Immature natural killer cell (primary cell): ENCODE measurements at regions not wholly inside any gene's neighbourhood (a gene's known extent, or its start where the extent isn't known, plus 50 kb on each side); places are given as distances from the start of the nearest gene placed in this dataset.

Source experiments
- DNase-seq, 3 donors: peaks; one replicate each; pipeline ENCODE4 v3.0.0; 2022; ENCODE audit warnings: mixed read lengths in 1 of 3
- H3K27ac Mint-ChIP-seq, 6 donors: one replicate each; pipeline ENCODE4 v1.8.0; 2020; ENCODE audit warnings: mixed read lengths in 6 of 6, mild to moderate bottlenecking in 5 of 6, inconsistent platforms in 4 of 6, moderate library complexity in 3 of 6
- H3K27me3 Mint-ChIP-seq, 3 donors: one replicate each; pipeline ENCODE4 v1.8.0; 2020 to 2021; ENCODE audit warnings: low read depth in 3 of 3, mild to moderate bottlenecking in 3 of 3, mixed read lengths in 3 of 3, moderate library complexity in 3 of 3, inconsistent platforms in 1 of 3
- H3K36me3 Mint-ChIP-seq, 3 donors: one replicate each; pipeline ENCODE4 v1.8.0; 2020; ENCODE audit warnings: mixed read lengths in 3 of 3, inconsistent platforms in 2 of 3, mild to moderate bottlenecking in 2 of 3
- H3K4me1 Mint-ChIP-seq, 2 donors: one replicate each; pipeline ENCODE4 v1.8.0; 2020; ENCODE audit warnings: inconsistent platforms in 2 of 2, mild to moderate bottlenecking in 2 of 2, mixed read lengths in 2 of 2, moderate library complexity in 1 of 2
- H3K4me3 Mint-ChIP-seq, 5 donors: one replicate each; pipeline ENCODE4 v1.8.0; 2020; ENCODE audit warnings: mild to moderate bottlenecking in 5 of 5, mixed read lengths in 5 of 5, inconsistent platforms in 3 of 5, moderate library complexity in 3 of 5
- H3K9me3 Mint-ChIP-seq, 6 donors: one replicate each; pipeline ENCODE4 v1.8.0; 2020; ENCODE audit warnings: mild to moderate bottlenecking in 6 of 6, mixed read lengths in 6 of 6, inconsistent platforms in 4 of 6, moderate library complexity in 3 of 6

DNA sequence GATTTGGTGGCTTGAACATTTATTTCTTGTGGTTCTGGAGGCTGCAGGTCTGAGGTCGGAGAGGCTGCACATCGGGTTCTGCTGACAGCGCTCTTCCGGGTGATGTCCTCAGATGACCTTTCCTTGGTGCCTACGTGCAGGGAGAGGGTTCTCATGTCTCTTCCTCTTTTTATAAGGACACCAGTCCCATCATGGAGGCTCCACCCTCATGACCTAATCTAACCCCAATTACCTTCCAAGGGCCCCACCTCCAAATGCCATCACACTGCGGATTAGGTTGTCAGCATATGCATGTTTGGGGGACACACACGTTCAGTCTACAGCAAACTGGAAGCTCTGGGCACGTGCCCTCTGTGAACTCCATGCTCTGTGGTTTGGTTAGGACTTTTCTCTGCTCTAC is 338.6 kb downstream of the FGF9 start:
- Mint-ChIP-seq H3K27me3 (no peaks in the 10 kb centered on the region), H3K4me1 (peaks cover 0 to 7% of the 10 kb centered on the region in 2 donors), H3K9me3 (no peaks in the 10 kb centered on the region), H3K27ac (no peak overlapping the region), H3K36me3 (no peaks in the 10 kb centered on the region), H3K4me3 (no peak overlapping the region)
- no peak for DNase-seq

GRCh38 chr13:22009937-22010336 is 339.1 kb downstream of the FGF9 start:
- Mint-ChIP-seq H3K27me3 (no peaks in the 10 kb centered on the region), H3K9me3 (no peaks in the 10 kb centered on the region), H3K27ac (no peak overlapping the region), H3K36me3 (no peaks in the 10 kb centered on the region), H3K4me3 (no peak overlapping the region), H3K4me1 (peaks cover 0 to 7% of the 10 kb centered on the region in 2 donors)
- DNase-seq: no peak

GRCh38 chr13:22012686-22013085 is 341.8 kb downstream of the FGF9 start:
- Mint-ChIP-seq H3K27ac (no peak overlapping the region), H3K9me3 (no peaks in the 10 kb centered on the region), H3K4me1 (peaks cover 7 to 12% of the 10 kb centered on the region in 2 donors), H3K4me3 (no peak overlapping the region), H3K27me3 (no peaks in the 10 kb centered on the region), H3K36me3 (no peaks in the 10 kb centered on the region)
- DNase-seq: no peak

GRCh38 chr13:22014469-22014868 is 343.6 kb downstream of the FGF9 start:
- Mint-ChIP-seq H3K36me3 (no peaks in the 10 kb centered on the region), H3K4me3 (no peak overlapping the region), H3K27ac (no peak overlapping the region), H3K27me3 (no peaks in the 10 kb centered on the region), H3K9me3 (no peaks in the 10 kb centered on the region), H3K4me1 (peaks cover 6 to 8% of the 10 kb centered on the region in 2 donors)
- DNase-seq: no peak

DNA sequence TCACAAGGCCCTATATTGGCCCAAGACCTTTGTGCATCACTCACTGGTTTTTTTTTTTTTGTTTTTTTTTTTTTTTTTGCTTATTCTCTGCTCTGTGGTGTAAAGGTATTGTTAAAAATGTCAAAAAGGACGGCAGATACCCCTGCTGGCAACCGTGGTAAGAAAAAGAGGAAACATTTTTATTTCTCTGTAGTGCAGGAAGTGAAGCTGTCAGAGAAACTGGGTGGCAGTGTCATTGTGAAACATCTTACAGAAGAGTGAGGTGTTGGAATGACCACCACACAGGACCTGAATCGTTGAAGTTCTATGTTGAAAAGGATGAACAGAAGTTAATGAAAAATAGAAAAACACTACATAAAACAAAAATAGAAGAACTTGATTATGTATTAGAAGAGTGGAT is 346.4 kb downstream of the FGF9 start:
- H3K36me3 Mint-ChIP-seq: no peaks in the 10 kb centered on the region
- no peaks in the 10 kb centered on the region for H3K27me3 Mint-ChIP-seq
- peak overlapping the region; percentile 1 to 32 (median 18) for H3K27ac Mint-ChIP-seq
- H3K9me3 Mint-ChIP-seq: no peaks in the 10 kb centered on the region
- DNase-seq: peak in 1 of 3 donors; percentile 11
- peaks cover 6 to 8% of the 10 kb centered on the region in 2 donors for H3K4me1 Mint-ChIP-seq
- no peak overlapping the region for H3K4me3 Mint-ChIP-seq

DNA sequence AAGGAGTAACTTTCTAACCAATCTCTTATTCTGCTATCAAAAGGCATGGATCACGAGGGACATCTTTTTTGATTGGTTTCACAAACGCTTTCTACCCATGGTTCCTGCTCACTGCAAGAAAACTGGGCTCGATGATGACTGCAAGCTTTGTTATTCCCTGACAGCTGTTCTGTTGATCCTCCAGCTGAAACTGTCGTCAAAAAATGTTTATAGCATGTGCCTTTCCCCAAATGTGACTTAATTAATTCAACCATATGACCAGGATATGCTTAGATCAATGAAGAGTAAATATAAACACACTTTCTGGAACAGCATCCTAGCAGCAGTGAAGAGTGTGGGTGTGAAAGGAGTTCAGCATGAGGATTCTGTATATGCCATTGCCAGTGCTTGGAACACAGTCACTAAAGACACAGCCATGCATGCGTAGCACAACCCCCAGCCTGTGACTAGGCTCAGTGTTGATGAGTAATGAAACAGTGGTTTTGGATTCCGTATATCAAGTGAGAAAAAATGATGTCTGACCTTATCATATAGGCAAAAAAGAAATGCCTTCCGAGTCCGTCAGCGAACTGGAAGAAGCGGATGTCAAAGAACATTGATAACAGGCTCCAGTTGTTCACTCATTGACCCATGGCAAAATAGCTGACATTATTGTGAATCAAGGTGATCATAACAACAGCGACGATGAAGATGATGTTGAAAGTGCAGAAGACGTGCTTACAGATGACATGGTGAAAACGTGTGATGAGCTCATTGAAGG is 347.4 kb downstream of the FGF9 start:
- Mint-ChIP-seq H3K36me3 (no peaks in the 10 kb centered on the region), H3K4me3 (no peak overlapping the region), H3K9me3 (no peaks in the 10 kb centered on the region), H3K27me3 (no peaks in the 10 kb centered on the region), H3K27ac (peak overlapping the region in 1 of 6 donors; percentile 56), H3K4me1 (peaks cover 6 to 8% of the 10 kb centered on the region in 2 donors)
- DNase-seq: no peak

GRCh38 chr13:22018836-22019210 is 347.9 kb downstream of the FGF9 start:
- Mint-ChIP-seq H3K36me3 (no peaks in the 10 kb centered on the region), H3K4me3 (no peak overlapping the region), H3K4me1 (peaks cover 6 to 8% of the 10 kb centered on the region in 2 donors), H3K9me3 (no peaks in the 10 kb centered on the region), H3K27me3 (no peaks in the 10 kb centered on the region), H3K27ac (no peak overlapping the region)
- no peak for DNase-seq

DNA sequence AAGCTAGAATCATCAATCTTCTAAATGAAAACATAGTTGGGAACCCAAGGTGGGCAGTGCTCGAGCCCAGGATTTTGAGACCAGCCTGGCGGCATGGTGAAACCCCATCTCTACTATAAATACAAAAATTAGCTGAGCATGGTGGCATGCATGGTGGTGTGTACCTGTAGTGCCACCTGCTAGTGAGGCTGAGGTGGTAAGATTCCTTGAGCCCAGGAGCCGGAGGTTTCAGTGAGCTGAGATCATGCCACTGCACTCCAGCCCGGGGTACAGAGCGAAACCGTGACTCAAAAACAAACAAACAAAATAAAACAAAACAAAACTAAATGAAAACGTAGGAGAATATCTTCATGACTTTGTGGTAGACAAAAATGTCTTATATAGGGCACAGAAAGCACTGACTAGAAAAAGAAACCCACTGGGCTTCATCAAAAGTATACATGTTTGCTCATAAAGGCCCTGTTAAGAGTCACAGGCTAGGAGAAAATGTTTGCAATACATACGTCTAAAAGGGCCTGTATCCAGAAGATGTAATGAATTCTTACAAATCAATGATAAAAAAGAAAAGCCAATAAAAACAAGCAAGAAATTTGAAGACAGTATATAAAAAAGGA is 353.6 kb downstream of the FGF9 start:
- Mint-ChIP-seq H3K4me3 (no peak overlapping the region), H3K9me3 (no peaks in the 10 kb centered on the region), H3K36me3 (no peaks in the 10 kb centered on the region), H3K27me3 (peaks cover 0 to 8% (median 2%) of the 10 kb centered on the region in 3 donors), H3K4me1 (no peaks in the 10 kb centered on the region), H3K27ac (no peak overlapping the region)
- DNase-seq: no peak

DNA sequence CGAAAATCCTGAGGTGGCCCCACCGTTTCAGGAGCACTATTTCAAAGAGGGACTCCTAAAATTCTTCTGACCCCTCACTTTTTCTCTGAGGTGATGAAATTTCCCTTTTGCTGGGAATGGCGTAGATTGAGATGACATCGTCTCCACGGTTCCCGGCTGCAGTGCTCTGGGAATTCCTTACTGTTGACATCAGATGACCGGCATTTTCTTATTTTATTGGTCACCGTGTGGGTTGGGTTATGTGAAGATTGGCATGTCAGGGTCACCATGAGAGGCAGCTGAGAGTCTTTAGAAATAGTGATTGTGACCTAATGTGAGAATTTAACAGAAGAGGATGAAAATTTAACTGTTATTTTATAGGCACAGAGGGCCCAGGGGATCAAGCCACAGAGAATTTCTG is 356.7 kb downstream of the FGF9 start:
- Mint-ChIP-seq H3K4me3 (no peak overlapping the region), H3K9me3 (no peaks in the 10 kb centered on the region), H3K27ac (no peak overlapping the region), H3K4me1 (no peaks in the 10 kb centered on the region), H3K27me3 (peaks cover 0 to 8% (median 2%) of the 10 kb centered on the region in 3 donors), H3K36me3 (no peaks in the 10 kb centered on the region)
- no peak for DNase-seq

GRCh38 chr13:22028831-22029230 is 358.0 kb downstream of the FGF9 start:
- H3K4me3 Mint-ChIP-seq: peak overlapping the region in 1 of 5 donors; percentile 53
- peaks cover 2 to 8% (median 2%) of the 10 kb centered on the region in 3 donors for H3K27me3 Mint-ChIP-seq
- no peaks in the 10 kb centered on the region for H3K36me3 Mint-ChIP-seq
- no peak overlapping the region for H3K27ac Mint-ChIP-seq
- no peaks in the 10 kb centered on the region for H3K9me3 Mint-ChIP-seq
- no peaks in the 10 kb centered on the region for H3K4me1 Mint-ChIP-seq
- DNase-seq: no peak

GRCh38 chr13:22030321-22030720 is 359.4 kb downstream of the FGF9 start:
- Mint-ChIP-seq H3K27me3 (peaks cover under 1 to 8% (median 2%) of the 10 kb centered on the region in 3 donors), H3K9me3 (no peaks in the 10 kb centered on the region), H3K4me1 (no peaks in the 10 kb centered on the region), H3K36me3 (no peaks in the 10 kb centered on the region), H3K27ac (no peak overlapping the region), H3K4me3 (no peak overlapping the region)
- no peak for DNase-seq

DNA sequence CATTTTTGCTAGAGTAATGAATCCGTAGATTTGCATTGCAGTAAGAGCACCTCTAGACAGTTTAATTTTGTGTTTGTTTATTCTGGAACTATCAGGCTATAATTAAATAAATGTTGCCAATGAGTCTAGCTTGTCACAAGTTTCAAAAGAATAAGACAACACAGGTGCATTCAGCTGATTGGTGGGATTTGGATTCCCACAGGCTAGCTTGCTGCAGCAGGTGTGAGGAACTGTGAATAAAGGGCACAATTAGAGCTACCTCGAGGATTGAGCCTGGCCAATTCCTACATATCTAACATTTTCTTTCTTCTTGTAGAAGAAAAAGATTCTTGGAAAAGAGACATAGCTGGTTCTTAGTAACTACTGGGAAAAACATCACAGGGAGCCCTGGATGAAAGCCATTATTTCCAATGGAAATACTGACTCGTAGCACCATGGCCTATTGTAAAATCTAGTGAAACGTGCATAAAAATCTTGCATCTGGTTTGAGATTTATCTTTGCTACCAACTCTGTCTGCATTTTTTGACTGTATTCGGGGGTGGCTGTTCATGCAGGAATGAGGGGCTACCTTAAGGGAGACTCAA is 360.9 kb downstream of the FGF9 start:
- Mint-ChIP-seq H3K4me1 (no peaks in the 10 kb centered on the region), H3K27ac (no peak overlapping the region), H3K27me3 (peaks cover 0 to 8% (median 2%) of the 10 kb centered on the region in 3 donors), H3K9me3 (no peaks in the 10 kb centered on the region), H3K4me3 (no peak overlapping the region), H3K36me3 (no peaks in the 10 kb centered on the region)
- DNase-seq: no peak

DNA sequence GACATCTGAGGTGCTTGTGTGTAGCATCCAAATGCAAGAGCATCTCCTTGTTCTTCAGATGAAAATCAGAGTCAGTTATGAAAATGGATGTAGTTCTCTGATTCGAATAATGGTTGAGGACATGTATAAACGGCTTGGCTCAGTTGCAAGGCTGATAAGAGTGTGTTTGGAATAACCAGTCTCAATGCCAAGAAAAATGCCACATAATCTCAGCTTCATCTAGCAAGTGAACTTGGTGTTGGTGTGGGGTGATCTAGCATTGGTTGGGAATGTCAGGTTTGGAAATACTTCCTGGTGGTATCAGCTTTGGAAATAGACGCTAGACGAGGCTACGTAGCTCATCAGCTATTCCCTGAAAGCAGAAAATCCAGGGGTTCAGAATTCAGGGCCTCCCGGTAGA is 362.0 kb downstream of the FGF9 start:
- Mint-ChIP-seq H3K27me3 (peaks cover 2 to 6% (median 3%) of the 10 kb centered on the region in 3 donors), H3K4me1 (no peaks in the 10 kb centered on the region), H3K36me3 (no peaks in the 10 kb centered on the region), H3K9me3 (no peaks in the 10 kb centered on the region), H3K4me3 (no peak overlapping the region), H3K27ac (no peak overlapping the region)
- no peak for DNase-seq

DNA sequence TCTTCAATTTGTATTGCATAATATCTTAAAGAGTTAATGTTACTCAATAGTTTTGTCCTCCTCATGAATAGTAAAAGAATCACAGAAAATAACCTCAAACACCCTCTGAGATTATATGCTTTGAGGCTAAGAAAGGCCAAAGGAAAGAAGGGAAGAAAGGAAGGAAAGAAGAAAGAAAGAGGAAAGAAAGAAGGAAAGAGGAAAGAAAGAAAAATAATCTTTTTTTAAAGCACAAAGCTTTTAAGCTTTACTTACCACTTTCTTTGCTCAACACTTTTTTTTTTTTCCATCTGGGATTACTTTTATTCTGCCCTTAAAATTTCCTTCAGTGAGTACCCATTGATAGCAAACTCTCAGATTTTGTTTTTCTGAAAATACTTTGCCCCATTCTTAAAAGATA is 369.1 kb downstream of the FGF9 start:
- no peak overlapping the region for H3K27ac Mint-ChIP-seq

More for the DNA sequence above, 369.1 kb downstream of the FGF9 start:
- no peak overlapping the region for H3K4me3 Mint-ChIP-seq
- H3K4me1 Mint-ChIP-seq: no peaks in the 10 kb centered on the region
- peaks cover 0 to 3% (median 0%) of the 10 kb centered on the region in 3 donors for H3K36me3 Mint-ChIP-seq
- H3K9me3 Mint-ChIP-seq: no peaks in the 10 kb centered on the region
- H3K27me3 Mint-ChIP-seq: peaks cover 0 to 16% (median 2%) of the 10 kb centered on the region in 3 donors
- DNase-seq: no peak
